ENCODE measurements at regions not wholly inside any gene's neighbourhood (a gene's known extent, or its start where the extent isn't known, plus 50 kb on each side); places are given as distances from the start of the nearest gene placed in this dataset.

- 66 to 73% (median 70%) methylated on average over 2 of the region's 2 CpGs for WGBS, 3 donors
- H3K4me3 ChIP-seq (ENCODE audit: low read depth in 1 of 3, low read length in 3 of 3), result no peak overlapping the region
- no peak overlapping the region for H3K27ac ChIP-seq (ENCODE audit: low read depth in 1 of 3, low read length in 2 of 3)
- H3K27me3 ChIP-seq (ENCODE audit: control insufficient read depth in 3 of 3, insufficient read depth in 3 of 3, low read length in 3 of 3), result no peaks in the 10 kb centered on the region
- H3K36me3 ChIP-seq (ENCODE audit: control insufficient read depth in 3 of 3, insufficient read depth in 2 of 3, low read depth in 1 of 3, low read length in 3 of 3), result no peaks in the 10 kb centered on the region
- FAIRE-seq, result no peak
- DNase-seq, result no peak
- no peaks in the 10 kb centered on the region for H3K4me1 ChIP-seq (ENCODE audit: control insufficient read depth in 3 of 3, insufficient read depth in 2 of 3, low read depth in 1 of 3, low read length in 2 of 3)
- no peaks in the 10 kb centered on the region for H3K9me3 ChIP-seq (ENCODE audit: control insufficient read depth in 2 of 2, insufficient read depth in 1 of 2, low read depth in 1 of 2, low read length in 1 of 2)
Observed at GRCh38 chr2:37790019-37790418, 118.6 kb upstream of the CDC42EP3 start.

GRCh38 chr2:37790462-37790861, 119.0 kb upstream of the CDC42EP3 start:
- FAIRE-seq (no peak), DNase-seq (no peak)
- H3K4me1 ChIP-seq (ENCODE audit: control insufficient read depth in 3 of 3, insufficient read depth in 2 of 3, low read depth in 1 of 3, low read length in 2 of 3), result no peaks in the 10 kb centered on the region
- no peak overlapping the region for H3K4me3 ChIP-seq (ENCODE audit: low read depth in 1 of 3, low read length in 3 of 3)
- WGBS, 3 donors, result 64 to 86% (median 73%) methylated on average over 3 of the region's 3 CpGs
- no peaks in the 10 kb centered on the region for H3K36me3 ChIP-seq (ENCODE audit: control insufficient read depth in 3 of 3, insufficient read depth in 2 of 3, low read depth in 1 of 3, low read length in 3 of 3)
- H3K27me3 ChIP-seq (ENCODE audit: control insufficient read depth in 3 of 3, insufficient read depth in 3 of 3, low read length in 3 of 3), result no peaks in the 10 kb centered on the region
- H3K27ac ChIP-seq (ENCODE audit: low read depth in 1 of 3, low read length in 2 of 3), result no peak overlapping the region
- H3K9me3 ChIP-seq (ENCODE audit: control insufficient read depth in 2 of 2, insufficient read depth in 1 of 2, low read depth in 1 of 2, low read length in 1 of 2), result no peaks in the 10 kb centered on the region

GRCh38 chr2:37792366-37792765, 120.9 kb upstream of the CDC42EP3 start:
- H3K9me3 ChIP-seq (ENCODE audit: control insufficient read depth in 2 of 2, insufficient read depth in 1 of 2, low read depth in 1 of 2, low read length in 1 of 2), result no peaks in the 10 kb centered on the region
- no peak overlapping the region for H3K27ac ChIP-seq (ENCODE audit: low read depth in 1 of 3, low read length in 2 of 3)
- 84 to 96% (median 94%) methylated on average over 1 of the region's 1 CpG for WGBS, 3 donors
- no peak overlapping the region for H3K4me3 ChIP-seq (ENCODE audit: low read depth in 1 of 3, low read length in 3 of 3)
- no peak for DNase-seq
- no peaks in the 10 kb centered on the region for H3K27me3 ChIP-seq (ENCODE audit: control insufficient read depth in 3 of 3, insufficient read depth in 3 of 3, low read length in 3 of 3)
- no peaks in the 10 kb centered on the region for H3K4me1 ChIP-seq (ENCODE audit: control insufficient read depth in 3 of 3, insufficient read depth in 2 of 3, low read depth in 1 of 3, low read length in 2 of 3)
- H3K36me3 ChIP-seq (ENCODE audit: control insufficient read depth in 3 of 3, insufficient read depth in 2 of 3, low read depth in 1 of 3, low read length in 3 of 3), result no peaks in the 10 kb centered on the region
- FAIRE-seq, result no peak

- no peak overlapping the region for H3K4me3 ChIP-seq (ENCODE audit: low read depth in 1 of 3, low read length in 3 of 3)
- DNase-seq (no peak), FAIRE-seq (no peak)
- no peaks in the 10 kb centered on the region for H3K27me3 ChIP-seq (ENCODE audit: control insufficient read depth in 3 of 3, insufficient read depth in 3 of 3, low read length in 3 of 3)
- H3K4me1 ChIP-seq (ENCODE audit: control insufficient read depth in 3 of 3, insufficient read depth in 2 of 3, low read depth in 1 of 3, low read length in 2 of 3), result no peaks in the 10 kb centered on the region
- WGBS, 3 donors, result 95 to 100% (median 97%) methylated on average over 1 of the region's 1 CpG
- H3K36me3 ChIP-seq (ENCODE audit: control insufficient read depth in 3 of 3, insufficient read depth in 2 of 3, low read depth in 1 of 3, low read length in 3 of 3), result no peaks in the 10 kb centered on the region
- no peak overlapping the region for H3K27ac ChIP-seq (ENCODE audit: low read depth in 1 of 3, low read length in 2 of 3)
- H3K9me3 ChIP-seq (ENCODE audit: control insufficient read depth in 2 of 2, insufficient read depth in 1 of 2, low read depth in 1 of 2, low read length in 1 of 2), result no peaks in the 10 kb centered on the region
Observed at GRCh38 chr2:37793004-37793403, 121.6 kb upstream of the CDC42EP3 start.

- no peak overlapping the region for H3K4me3 ChIP-seq (ENCODE audit: low read depth in 1 of 3, low read length in 3 of 3)
- H3K27me3 ChIP-seq (ENCODE audit: control insufficient read depth in 3 of 3, insufficient read depth in 3 of 3, low read length in 3 of 3), result no peaks in the 10 kb centered on the region
- H3K27ac ChIP-seq (ENCODE audit: low read depth in 1 of 3, low read length in 2 of 3), result no peak overlapping the region
- no peak for FAIRE-seq
- H3K9me3 ChIP-seq (ENCODE audit: control insufficient read depth in 2 of 2, insufficient read depth in 1 of 2, low read depth in 1 of 2, low read length in 1 of 2), result no peaks in the 10 kb centered on the region
- no peaks in the 10 kb centered on the region for H3K36me3 ChIP-seq (ENCODE audit: control insufficient read depth in 3 of 3, insufficient read depth in 2 of 3, low read depth in 1 of 3, low read length in 3 of 3)
- DNase-seq, result no peak
- no peaks in the 10 kb centered on the region for H3K4me1 ChIP-seq (ENCODE audit: control insufficient read depth in 3 of 3, insufficient read depth in 2 of 3, low read depth in 1 of 3, low read length in 2 of 3)
Observed at GRCh38 chr2:37794717-37795116, 123.3 kb upstream of the CDC42EP3 start.

GRCh38 chr2:37795456-37795855, 124.0 kb upstream of the CDC42EP3 start:
- no peaks in the 10 kb centered on the region for H3K4me1 ChIP-seq (ENCODE audit: control insufficient read depth in 3 of 3, insufficient read depth in 2 of 3, low read depth in 1 of 3, low read length in 2 of 3)
- no peaks in the 10 kb centered on the region for H3K27me3 ChIP-seq (ENCODE audit: control insufficient read depth in 3 of 3, insufficient read depth in 3 of 3, low read length in 3 of 3)
- WGBS, 3 donors, result 35 to 87% (median 64%) methylated on average over 1 of the region's 1 CpG
- no peak for FAIRE-seq
- H3K36me3 ChIP-seq (ENCODE audit: control insufficient read depth in 3 of 3, insufficient read depth in 2 of 3, low read depth in 1 of 3, low read length in 3 of 3), result no peaks in the 10 kb centered on the region
- no peak for DNase-seq
- no peak overlapping the region for H3K4me3 ChIP-seq (ENCODE audit: low read depth in 1 of 3, low read length in 3 of 3)
- H3K27ac ChIP-seq (ENCODE audit: low read depth in 1 of 3, low read length in 2 of 3), result no peak overlapping the region
- no peaks in the 10 kb centered on the region for H3K9me3 ChIP-seq (ENCODE audit: control insufficient read depth in 2 of 2, insufficient read depth in 1 of 2, low read depth in 1 of 2, low read length in 1 of 2)

GRCh38 chr2:37795938-37796337, 124.5 kb upstream of the CDC42EP3 start:
- DNase-seq (no peak), FAIRE-seq (no peak)
- 39 to 64% (median 53%) methylated on average over 2 of the region's 2 CpGs for WGBS, 3 donors
- Histone ChIP-seq H3K27me3 (ENCODE audit: control insufficient read depth in 3 of 3, insufficient read depth in 3 of 3, low read length in 3 of 3) (no peaks in the 10 kb centered on the region), H3K4me1 (ENCODE audit: control insufficient read depth in 3 of 3, insufficient read depth in 2 of 3, low read depth in 1 of 3, low read length in 2 of 3) (no peaks in the 10 kb centered on the region), H3K9me3 (ENCODE audit: control insufficient read depth in 2 of 2, insufficient read depth in 1 of 2, low read depth in 1 of 2, low read length in 1 of 2) (no peaks in the 10 kb centered on the region), H3K27ac (ENCODE audit: low read depth in 1 of 3, low read length in 2 of 3) (no peak overlapping the region), H3K36me3 (ENCODE audit: control insufficient read depth in 3 of 3, insufficient read depth in 2 of 3, low read depth in 1 of 3, low read length in 3 of 3) (no peaks in the 10 kb centered on the region), H3K4me3 (ENCODE audit: low read depth in 1 of 3, low read length in 3 of 3) (no peak overlapping the region)

GRCh38 chr2:37796481-37796880, 125.0 kb upstream of the CDC42EP3 start:
- no peak overlapping the region for H3K4me3 ChIP-seq (ENCODE audit: low read depth in 1 of 3, low read length in 3 of 3)
- DNase-seq (no peak), FAIRE-seq (no peak)
- no peaks in the 10 kb centered on the region for H3K36me3 ChIP-seq (ENCODE audit: control insufficient read depth in 3 of 3, insufficient read depth in 2 of 3, low read depth in 1 of 3, low read length in 3 of 3)
- no peak overlapping the region for H3K27ac ChIP-seq (ENCODE audit: low read depth in 1 of 3, low read length in 2 of 3)
- H3K4me1 ChIP-seq (ENCODE audit: control insufficient read depth in 3 of 3, insufficient read depth in 2 of 3, low read depth in 1 of 3, low read length in 2 of 3), result no peaks in the 10 kb centered on the region
- 72 to 88% (median 85%) methylated on average over 4 of the region's 4 CpGs for WGBS, 3 donors
- no peaks in the 10 kb centered on the region for H3K9me3 ChIP-seq (ENCODE audit: control insufficient read depth in 2 of 2, insufficient read depth in 1 of 2, low read depth in 1 of 2, low read length in 1 of 2)
- no peaks in the 10 kb centered on the region for H3K27me3 ChIP-seq (ENCODE audit: control insufficient read depth in 3 of 3, insufficient read depth in 3 of 3, low read length in 3 of 3)

- H3K27ac ChIP-seq (ENCODE audit: low read depth in 1 of 3, low read length in 2 of 3), result no peak overlapping the region
- DNase-seq (no peak), FAIRE-seq (no peak)
- H3K4me1 ChIP-seq (ENCODE audit: control insufficient read depth in 3 of 3, insufficient read depth in 2 of 3, low read depth in 1 of 3, low read length in 2 of 3), result no peaks in the 10 kb centered on the region
- H3K36me3 ChIP-seq (ENCODE audit: control insufficient read depth in 3 of 3, insufficient read depth in 2 of 3, low read depth in 1 of 3, low read length in 3 of 3), result no peaks in the 10 kb centered on the region
- H3K9me3 ChIP-seq (ENCODE audit: control insufficient read depth in 2 of 2, insufficient read depth in 1 of 2, low read depth in 1 of 2, low read length in 1 of 2), result no peaks in the 10 kb centered on the region
- no peaks in the 10 kb centered on the region for H3K27me3 ChIP-seq (ENCODE audit: control insufficient read depth in 3 of 3, insufficient read depth in 3 of 3, low read length in 3 of 3)
- WGBS, 3 donors, result 70 to 81% (median 72%) methylated on average over 3 of the region's 3 CpGs
- no peak overlapping the region for H3K4me3 ChIP-seq (ENCODE audit: low read depth in 1 of 3, low read length in 3 of 3)
Observed at GRCh38 chr2:37797081-37797480, 125.6 kb upstream of the CDC42EP3 start.
